ENCODE measurements at regions not wholly inside any gene's neighbourhood (a gene's known extent, or its start where the extent isn't known, plus 50 kb on each side); places are given as distances from the start of the nearest gene placed in this dataset.

GRCh38 chr4:176989186-176989585 lies 196.5 kb upstream of the VEGFC start:
- no CpG with 5 or more reads among the region's 1 CpG for WGBS (ENCODE audit: insufficient coverage)
- no peak overlapping the region for H2AFZ ChIP-seq (ENCODE audit: insufficient read depth, low read depth, low read length, poor library complexity, severe bottlenecking)
- no peaks in the 10 kb centered on the region for H3K9me3 ChIP-seq (replicated peaks in 1 of 2; ENCODE audit: control insufficient read depth in 1 of 2, insufficient read depth in 1 of 2, low read length in 2 of 2)
- intact Hi-C loops (cut with micrococcal nuclease) = no loop called here
- H3K9me3 Mint-ChIP-seq = peaks cover 0 to 3% (median 0%) of the 10 kb centered on the region in 7 donors
- no peaks in the 10 kb centered on the region for H3K4me1 Mint-ChIP-seq
- H3K27ac ChIP-seq (ENCODE audit: low read depth in 1 of 2, low read length in 2 of 2) = no peak overlapping the region
- H3K36me3 ChIP-seq (replicated peaks in 1 of 2; ENCODE audit: control insufficient read depth in 1 of 2, insufficient read depth in 2 of 2, low read length in 2 of 2) = no peaks in the 10 kb centered on the region
- no peaks in the 10 kb centered on the region for H3K27me3 ChIP-seq (ENCODE audit: control insufficient read depth in 2 of 2, insufficient read depth in 2 of 2, low read length in 2 of 2)
- H4K20me1 ChIP-seq (ENCODE audit: insufficient read depth, low read length) = no peaks in the 10 kb centered on the region
- H3K4me3 ChIP-seq (replicated peaks in 1 of 3; ENCODE audit: low read depth in 2 of 3, low read length in 3 of 3) = no peak overlapping the region
- H3K36me3 Mint-ChIP-seq = no peaks in the 10 kb centered on the region
- no peaks in the 10 kb centered on the region for H3K4me1 ChIP-seq (ENCODE audit: control insufficient read depth in 1 of 2, insufficient read depth in 2 of 2, low read length in 2 of 2)
- no peak overlapping the region for H3K4me2 ChIP-seq (replicated peaks; ENCODE audit: extremely low read depth, low read length, poor library complexity, severe bottlenecking)
- H3K4me3 Mint-ChIP-seq = no peak overlapping the region
- no peak overlapping the region for H3K27ac Mint-ChIP-seq
- H3K79me2 ChIP-seq (ENCODE audit: insufficient read depth, low read length) = no peaks in the 10 kb centered on the region
- no peak for TF ChIP-seq CTCF (IDR thresholded peaks at IDR 0.05)
- no peak overlapping the region for H3K9ac ChIP-seq (ENCODE audit: insufficient read depth, low read length, poor library complexity, severe bottlenecking)
- DNase-seq = no peak
- H3K27me3 Mint-ChIP-seq (ENCODE audit: low read depth in 3 of 3) = peaks cover 0 to 7% (median 0%) of the 10 kb centered on the region in 3 donors

- TF ChIP-seq CTCF (IDR thresholded peaks at IDR 0.05) = no peak
- no peaks in the 10 kb centered on the region for H3K36me3 Mint-ChIP-seq
- H3K27ac Mint-ChIP-seq = no peak overlapping the region
- no peaks in the 10 kb centered on the region for H4K20me1 ChIP-seq (ENCODE audit: insufficient read depth, low read length)
- WGBS (ENCODE audit: insufficient coverage) = no CpG with 5 or more reads among the region's 2 CpGs
- H3K4me3 ChIP-seq (replicated peaks in 1 of 3; ENCODE audit: low read depth in 2 of 3, low read length in 3 of 3) = no peak overlapping the region
- H3K9me3 ChIP-seq (replicated peaks in 1 of 2; ENCODE audit: control insufficient read depth in 1 of 2, insufficient read depth in 1 of 2, low read length in 2 of 2) = no peaks in the 10 kb centered on the region
- peaks cover 0 to 2% (median 0%) of the 10 kb centered on the region in 3 donors for H3K27me3 Mint-ChIP-seq (ENCODE audit: low read depth in 3 of 3)
- no peak for DNase-seq
- H3K4me2 ChIP-seq (replicated peaks; ENCODE audit: extremely low read depth, low read length, poor library complexity, severe bottlenecking) = no peak overlapping the region
- intact Hi-C loops (cut with micrococcal nuclease) = no loop called here
- no peaks in the 10 kb centered on the region for H3K4me1 ChIP-seq (ENCODE audit: control insufficient read depth in 1 of 2, insufficient read depth in 2 of 2, low read length in 2 of 2)
- no peak overlapping the region for H3K4me3 Mint-ChIP-seq
- H3K27me3 ChIP-seq (ENCODE audit: control insufficient read depth in 2 of 2, insufficient read depth in 2 of 2, low read length in 2 of 2) = no peaks in the 10 kb centered on the region
- H3K36me3 ChIP-seq (replicated peaks in 1 of 2; ENCODE audit: control insufficient read depth in 1 of 2, insufficient read depth in 2 of 2, low read length in 2 of 2) = no peaks in the 10 kb centered on the region
- no peak overlapping the region for H3K9ac ChIP-seq (ENCODE audit: insufficient read depth, low read length, poor library complexity, severe bottlenecking)
- no peak overlapping the region for H3K27ac ChIP-seq (ENCODE audit: low read depth in 1 of 2, low read length in 2 of 2)
- H3K9me3 Mint-ChIP-seq = peaks cover 0 to 2% (median 0%) of the 10 kb centered on the region in 7 donors
- H3K79me2 ChIP-seq (ENCODE audit: insufficient read depth, low read length) = no peaks in the 10 kb centered on the region
- no peaks in the 10 kb centered on the region for H3K4me1 Mint-ChIP-seq
- H2AFZ ChIP-seq (ENCODE audit: insufficient read depth, low read depth, low read length, poor library complexity, severe bottlenecking) = no peak overlapping the region
Observed at GRCh38 chr4:176999935-177000543, 207.3 kb upstream of the VEGFC start.

Measured in CD14-positive monocyte (primary cell).